HG02885 (cell line): ENCODE measurements at regions not wholly inside any gene's neighbourhood (a gene's known extent, or its start where the extent isn't known, plus 50 kb on each side); places are given as distances from the start of the nearest gene placed in this dataset.
"Not testable (repeated sequence)": the region's sequence is repeated elsewhere in the genome, so short reads cannot be mapped to it uniquely, and the experiment has no call there.

Source experiments
- ATAC-seq: cut with Tn5 transposase; IDR thresholded peaks from one replicate; pipeline ENCODE4 v1.9.1; 2021; ENCODE audit warnings: mild to moderate bottlenecking; ENCODE audit not compliant: unreplicated experiment, poor library complexity

DNA sequence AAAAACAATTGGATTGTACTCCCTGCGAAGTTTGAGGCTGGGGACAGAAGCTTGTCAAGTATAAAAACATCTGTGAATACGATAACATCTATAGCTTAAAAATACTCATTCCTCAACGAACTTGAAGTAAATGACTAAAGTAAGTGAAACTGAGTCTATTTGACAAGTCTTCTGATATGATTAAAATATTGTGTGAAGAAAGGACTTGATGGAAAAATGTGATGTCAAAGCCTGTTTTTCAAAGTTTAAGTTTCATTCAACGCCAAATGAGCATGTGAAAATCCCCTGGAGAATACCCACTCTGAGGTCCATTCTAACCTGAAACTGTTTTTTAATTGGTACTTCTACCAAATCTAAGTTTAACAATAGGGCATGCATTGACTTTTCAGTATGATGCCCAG, 122.3 kb upstream of the MDFIC start:
- no peak for ATAC-seq

DNA sequence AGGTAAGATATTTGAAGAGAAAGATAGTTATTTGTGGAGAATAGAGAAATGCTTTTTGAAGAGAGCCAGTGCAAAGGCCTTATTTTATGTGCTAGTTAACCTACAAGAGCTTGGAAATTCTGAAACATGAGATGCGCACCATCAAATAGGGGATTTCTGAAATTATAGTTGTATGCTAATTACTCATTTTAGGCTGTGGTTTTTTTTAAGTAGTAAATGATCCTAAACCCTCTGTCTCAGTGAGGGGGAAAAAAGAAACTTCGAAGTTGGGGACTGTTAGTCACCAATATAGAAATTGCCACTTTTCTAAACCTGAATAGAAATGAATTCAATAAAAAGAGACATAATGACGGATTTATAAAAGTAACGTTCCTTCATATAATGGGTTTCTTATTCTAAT, 119.3 kb upstream of the MDFIC start:
- ATAC-seq = peak; percentile 48

DNA sequence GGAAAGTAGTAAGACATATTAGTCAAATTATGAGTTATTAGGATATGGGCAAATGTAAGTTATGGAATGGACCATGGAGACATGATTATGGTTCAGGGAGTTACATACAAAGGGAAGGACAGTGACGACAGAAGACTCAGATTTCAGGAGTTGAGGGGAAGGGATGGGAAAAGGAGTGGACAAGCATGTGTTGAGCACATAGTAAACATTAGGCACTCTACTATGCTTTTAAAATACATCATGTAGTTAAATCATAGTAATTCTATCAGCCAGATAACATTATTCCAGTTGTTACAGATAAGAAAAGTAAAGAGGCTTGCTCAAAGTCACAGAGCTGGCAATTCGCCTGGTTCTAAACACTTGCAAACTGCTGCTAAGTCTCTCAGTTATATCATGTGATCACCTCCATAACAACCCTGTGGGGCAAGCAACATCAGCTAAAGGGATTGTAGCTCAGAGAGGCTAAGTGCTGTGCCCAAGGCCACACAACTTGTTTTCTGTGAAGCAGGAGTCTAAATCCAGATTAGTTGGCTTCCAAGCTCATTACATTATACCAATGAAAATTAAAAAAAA, 115.2 kb upstream of the MDFIC start:
- no peak for ATAC-seq

DNA sequence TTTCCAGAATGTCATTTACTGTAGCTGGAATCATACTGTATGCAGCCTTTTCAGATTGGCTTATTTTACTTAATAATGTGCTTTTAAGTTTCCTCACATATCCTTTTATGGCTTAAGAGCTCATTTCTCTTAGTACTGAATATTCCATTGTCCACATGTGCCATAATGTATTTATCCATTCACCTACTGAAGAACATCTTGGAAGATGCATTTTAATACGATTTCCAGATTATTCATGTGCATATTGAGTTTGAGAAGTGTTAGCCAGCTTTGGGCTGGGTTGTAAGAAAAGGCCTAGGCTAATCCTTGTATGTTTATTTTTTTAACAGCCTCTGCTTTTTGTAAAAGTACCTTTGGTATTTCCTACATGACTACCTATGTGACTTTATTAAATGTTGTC, 109.3 kb upstream of the MDFIC start:
- no peak for ATAC-seq

DNA sequence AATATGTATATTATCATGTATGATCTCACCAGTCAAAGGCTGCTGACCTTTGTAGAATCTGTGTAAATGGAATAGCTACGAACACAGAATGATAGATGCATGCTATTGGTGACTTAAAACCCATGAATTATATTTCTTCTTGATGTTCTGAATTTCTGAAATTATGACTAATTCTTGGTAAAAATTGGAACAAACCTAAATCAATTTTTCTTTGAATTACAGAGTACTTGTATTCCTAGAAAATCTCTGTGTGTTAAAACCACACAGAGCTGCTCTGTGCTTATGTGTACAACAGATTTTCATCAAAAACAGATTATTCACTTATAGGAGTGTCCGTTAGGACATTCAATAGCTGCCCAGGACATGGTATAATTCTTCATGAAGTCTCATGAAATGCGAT, 108.3 kb upstream of the MDFIC start:
- ATAC-seq = no peak

DNA sequence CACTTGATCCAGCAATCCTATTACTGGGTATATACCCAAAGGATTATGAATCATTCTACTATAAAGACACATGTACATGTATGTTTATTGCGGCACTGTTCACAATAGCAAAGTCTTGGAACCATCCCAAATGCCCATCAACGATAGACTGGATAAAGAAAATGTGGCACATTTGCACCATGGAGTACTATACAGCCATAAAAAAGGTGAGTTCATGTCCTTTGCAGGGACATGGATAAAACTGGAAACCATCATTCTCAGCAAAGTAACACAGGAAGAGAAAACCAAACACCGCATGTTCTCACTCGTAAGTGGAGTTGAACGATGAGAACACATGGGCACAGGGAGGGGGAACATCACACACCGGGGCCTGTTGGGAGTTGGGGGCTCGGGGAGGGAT, 104.9 kb upstream of the MDFIC start:
- ATAC-seq = not testable (repeated sequence)

DNA sequence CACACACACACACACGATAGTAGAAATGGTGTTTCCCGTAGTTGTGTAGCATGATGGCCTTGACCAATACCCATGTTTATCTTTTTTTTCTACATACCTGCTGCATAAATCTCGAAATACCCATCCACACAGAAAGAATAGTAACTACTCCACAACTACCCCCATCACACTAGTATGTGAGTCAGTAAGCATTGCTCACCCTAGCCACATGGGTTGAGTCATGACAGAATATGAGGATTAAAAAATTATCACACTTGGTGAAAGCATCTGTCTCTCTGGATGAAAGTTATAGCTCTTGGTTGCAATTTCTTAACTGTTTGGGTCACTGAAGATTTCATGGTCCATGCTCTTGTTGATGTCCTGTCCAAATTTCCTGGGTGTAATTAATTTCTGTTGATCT, 103.4 kb upstream of the MDFIC start:
- no peak for ATAC-seq

DNA sequence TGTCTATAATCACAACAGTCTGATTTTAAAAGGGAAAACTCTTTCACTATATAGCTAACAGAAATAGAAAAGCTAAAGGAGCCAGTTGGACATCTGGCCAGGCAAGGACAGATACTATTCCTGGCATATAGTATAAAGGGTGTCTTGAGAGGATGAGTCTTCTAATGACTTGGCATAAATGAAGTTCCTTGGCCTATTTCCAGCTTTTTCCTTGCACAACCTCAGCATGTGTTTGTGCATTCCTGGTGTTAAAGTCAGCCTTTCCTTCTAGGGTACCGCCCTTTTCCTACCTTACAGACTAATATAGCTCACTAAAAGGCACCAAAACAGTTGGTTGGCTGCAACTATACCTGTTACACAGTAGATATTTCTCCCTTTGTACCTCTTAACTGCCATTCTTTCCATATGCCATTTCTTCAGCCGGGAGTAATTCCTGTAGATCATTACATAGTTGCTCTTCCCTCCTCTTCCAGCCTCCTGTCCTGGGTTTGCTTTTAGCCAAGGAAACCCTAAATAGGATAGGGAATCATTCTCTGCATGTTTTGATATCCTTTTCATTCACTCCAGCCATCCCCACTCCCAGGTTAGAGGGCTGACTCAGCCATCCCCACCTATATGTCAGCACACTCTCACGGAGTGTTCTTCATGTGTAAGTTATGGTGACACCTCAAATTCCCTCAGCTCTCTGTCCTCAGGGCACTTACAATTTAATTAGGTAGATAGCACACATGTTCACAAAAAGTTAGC, 102.1 kb upstream of the MDFIC start:
- no peak for ATAC-seq

DNA sequence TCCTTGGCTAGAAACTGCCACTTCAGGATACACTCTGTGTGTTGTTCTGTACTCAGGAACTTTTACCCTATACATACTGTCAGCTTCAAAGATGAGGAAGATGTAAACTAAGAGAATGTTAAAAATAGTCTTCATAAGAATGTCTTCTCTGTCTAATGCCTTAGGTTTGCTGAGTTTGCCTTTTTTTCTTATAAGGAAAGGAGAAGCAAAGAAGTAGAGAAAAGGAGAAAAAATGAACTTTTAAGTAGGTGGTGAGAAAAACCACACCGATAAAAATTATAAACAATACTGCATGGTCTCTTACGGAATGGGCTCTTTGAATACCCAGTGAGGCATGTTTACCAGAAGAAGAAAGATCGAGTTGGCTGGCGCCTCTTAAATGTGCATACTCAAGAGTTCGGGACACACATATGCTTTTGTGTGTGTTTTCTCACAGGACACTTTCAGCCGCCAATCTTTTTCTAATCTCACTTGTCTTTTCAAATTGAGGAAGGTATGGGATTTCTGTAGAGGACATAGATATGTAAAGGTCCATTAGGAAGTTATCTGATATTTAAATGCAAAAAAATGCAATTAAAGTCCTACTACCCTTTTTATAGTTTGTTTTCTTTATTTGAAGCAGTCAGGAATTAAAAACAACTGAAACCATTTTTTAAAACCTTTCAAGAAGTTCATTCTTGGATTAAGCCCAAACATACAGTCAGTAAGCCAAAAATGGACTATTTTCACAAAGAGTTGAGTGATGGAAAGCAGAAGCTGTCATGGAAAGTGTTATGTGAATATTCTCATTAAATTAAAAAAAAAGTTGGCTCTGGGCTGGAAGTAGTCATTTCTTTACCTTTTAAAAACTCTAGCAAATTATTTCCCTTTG, 100.6 kb upstream of the MDFIC start:
- ATAC-seq = no peak

DNA sequence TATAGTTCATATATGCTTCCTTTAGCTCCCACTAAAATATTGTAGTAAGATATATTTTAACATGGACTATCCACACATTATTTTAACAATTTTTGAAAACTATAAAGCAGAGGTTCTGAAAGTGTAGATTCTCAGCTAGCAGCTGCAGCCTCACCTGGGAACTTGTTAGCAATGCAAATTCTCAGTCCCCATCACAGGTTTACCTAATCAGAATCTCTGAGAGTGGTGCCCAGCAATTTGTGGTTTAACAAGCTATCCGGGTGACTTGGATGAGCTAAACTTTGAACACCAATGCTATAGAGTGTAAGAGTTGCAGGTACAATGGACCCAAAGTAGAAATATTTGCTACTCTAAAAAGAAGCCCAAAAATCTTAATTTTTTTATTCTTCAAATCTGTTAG, 99.8 kb upstream of the MDFIC start:
- ATAC-seq = no peak

DNA sequence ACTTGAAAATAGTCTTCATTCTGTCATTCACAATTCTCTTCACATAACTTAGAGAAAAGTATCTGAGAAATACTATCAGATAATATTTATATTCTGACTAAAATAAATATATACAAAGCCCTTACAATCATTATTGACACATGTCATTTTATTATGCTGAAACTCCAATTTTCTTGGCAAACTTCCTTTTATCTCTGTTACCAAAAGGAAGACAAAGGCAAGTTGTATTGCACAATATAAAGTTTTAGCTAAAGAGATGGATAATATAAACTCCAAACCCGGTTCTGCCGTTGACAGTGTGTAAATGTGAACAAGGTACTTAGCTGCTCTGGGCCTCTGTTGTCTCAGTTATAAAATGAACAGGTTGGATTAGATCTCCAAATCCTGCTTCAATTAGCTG, 99.0 kb upstream of the MDFIC start:
- ATAC-seq = no peak

DNA sequence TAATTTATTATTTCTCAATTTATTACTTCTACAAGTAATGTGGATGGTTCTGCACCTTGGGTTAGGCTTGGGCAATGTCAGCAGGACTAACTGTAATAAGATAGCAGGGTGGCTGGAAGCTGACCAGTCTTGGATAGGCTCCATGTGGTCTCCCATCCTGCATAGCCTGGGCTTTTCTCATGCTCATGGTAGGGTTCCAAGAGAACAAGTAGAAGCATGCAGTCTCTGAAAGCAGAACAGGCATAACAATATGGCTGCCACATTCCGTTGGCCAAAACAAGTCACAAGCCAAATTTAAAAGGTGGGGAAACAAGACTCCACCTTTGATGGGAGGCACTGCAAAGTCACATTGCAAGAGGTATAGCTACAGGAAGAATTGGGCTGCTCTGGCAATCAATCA, 98.6 kb upstream of the MDFIC start:
- no peak for ATAC-seq

DNA sequence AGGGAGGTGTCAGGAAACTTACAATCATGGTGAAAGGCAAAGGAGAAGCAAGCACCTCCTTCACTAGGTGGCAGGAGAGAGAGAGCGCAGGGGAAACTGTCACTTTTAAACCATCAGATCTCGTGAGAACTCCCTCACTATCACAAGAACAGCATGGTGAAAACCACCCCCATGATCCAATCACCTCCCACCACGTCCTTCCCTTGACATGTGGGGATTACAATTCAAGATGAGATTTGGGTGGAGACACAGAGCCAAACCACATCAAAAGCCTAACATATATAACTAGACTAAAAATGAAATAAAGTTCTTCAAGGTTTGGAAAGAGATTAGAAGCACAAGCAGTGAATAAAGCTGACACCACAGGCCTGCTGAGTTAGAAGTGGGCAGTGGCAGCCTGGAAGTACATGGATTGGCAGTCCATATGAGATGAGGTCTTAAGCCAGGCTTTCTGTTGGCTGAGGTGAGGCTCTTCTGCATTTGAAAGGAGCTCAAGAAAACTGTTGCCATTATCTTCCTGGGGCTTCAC, 96.4 kb upstream of the MDFIC start:
- no peak for ATAC-seq

DNA sequence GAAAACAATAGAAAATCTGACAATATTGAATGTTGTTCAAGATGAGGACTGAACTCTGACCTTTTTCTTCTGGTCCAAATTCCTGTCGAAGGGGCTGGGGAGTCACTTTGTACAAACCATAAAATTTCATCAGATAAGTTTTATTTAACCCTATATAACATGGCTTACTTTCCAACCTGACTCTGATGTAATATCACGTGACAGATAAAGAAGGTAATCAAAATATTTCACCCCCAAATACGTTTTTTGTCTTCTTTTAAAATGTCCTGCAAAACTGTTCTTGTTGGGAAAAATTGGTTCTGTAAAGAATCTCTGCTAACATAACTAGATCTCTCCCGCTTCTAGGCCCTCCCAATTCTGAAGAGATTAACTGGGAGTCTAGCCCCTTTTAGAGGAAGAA, 90.9 kb upstream of the MDFIC start:
- ATAC-seq = no peak

DNA sequence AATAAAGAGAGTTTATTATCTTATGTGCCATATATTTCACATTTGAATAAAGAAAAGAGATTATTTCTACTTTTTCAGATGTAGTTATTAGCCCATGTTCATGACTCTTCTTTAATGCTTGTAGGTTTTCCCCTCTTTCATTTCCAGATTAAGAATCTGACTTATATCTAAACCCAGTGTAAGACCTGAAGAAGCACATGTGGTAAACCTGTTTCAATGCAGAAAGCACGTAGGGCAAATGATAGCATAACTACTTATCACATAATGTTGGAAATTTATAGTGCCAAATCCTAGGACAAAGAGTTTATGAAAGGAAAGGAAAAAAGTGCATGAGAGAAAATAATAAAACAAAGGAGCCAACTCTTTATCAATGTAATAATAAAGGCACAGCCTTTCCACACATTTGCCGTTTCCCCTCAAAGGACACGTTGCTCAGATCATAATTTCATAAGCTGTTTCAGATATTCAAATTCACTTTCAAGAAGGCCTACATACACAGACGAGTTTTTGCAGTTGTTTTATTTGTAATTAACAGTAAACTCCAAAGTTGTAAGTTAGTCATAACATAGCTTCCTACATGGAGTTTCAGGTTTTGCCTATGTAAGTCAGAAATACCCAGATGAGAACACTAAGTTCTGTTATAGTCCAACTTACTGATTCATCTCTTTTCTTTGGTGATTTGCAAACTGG, 88.8 kb upstream of the MDFIC start:
- ATAC-seq = peak; percentile 93

DNA sequence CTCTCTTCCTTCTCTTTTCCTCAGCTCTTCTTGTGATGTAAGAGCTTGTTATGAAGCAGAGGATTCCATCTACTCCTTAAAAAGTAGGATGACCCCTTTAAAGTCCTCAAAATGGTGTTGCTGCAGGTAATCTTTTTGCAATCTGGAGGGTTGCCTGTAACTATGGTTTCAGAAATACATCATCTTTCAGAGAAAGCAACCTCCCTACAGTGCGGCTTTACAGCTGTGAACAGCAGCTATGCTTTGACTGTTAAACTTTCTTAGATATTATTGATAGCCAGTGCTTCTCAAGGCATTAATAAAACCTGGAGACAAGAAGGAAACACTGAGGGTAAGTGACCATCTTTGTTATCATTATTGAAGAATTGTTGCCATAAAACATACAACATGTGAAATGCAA, 86.6 kb upstream of the MDFIC start:
- ATAC-seq = no peak

DNA sequence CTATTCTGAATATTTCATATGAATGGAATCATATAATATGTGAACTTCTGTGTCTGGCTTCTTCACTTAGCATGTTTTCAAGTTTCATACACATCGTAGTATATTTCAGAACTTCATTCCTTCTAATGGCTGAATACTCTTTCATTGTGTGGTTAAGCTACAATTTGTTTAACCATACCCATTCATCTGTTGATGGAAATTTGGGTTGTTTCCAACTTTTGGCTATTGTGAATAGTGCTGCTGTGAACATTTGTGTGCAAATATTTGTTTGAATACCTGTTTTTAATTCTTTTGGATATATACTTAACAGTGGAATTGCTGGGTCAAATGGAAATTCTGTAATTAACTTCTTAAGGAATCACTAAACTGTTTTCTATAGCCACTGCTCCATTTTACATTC, 86.0 kb upstream of the MDFIC start:
- no peak for ATAC-seq

DNA sequence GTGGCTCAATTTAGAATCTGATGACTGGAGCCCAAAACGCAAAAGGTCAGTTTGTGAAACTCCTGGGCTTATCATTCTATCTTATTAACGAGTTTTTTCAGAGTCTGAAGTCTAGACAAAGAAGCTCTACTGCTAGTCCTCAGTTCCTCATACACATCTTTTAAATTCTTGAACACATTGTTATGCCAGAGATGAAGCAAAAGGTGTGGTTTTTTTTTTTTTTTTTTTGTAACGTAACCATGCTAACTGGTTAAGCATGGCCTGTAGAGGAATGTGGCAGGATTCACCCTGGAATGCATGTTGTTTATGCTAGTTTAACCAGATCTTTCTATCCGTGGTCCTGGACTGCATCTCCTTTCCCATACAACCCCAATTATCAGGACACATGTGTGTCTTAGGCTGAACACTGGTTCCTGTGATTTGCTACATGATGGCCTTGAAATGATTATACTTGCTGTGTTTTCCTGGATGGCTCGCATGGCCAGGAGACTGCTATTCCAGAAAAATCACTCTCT, 79.3 kb upstream of the MDFIC start:
- no peak for ATAC-seq

DNA sequence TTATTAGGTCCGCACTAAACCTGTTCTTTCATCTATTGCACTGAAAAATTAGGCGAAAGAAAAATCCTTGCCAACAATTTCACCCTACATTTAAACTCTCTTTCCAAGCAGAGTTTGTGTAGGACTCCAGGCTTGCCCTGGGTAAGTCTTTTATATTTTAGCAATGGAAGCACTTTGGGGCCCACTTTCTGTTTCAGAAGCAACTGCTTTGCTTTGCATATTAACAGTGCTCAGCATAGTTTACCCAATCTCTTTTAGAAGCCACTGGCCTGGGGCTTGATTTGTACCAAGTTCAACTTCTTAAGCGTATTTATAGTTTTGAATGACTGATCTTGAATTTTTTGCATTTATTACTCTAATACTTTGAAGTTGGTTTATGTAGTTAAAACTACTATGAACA, 78.8 kb upstream of the MDFIC start:
- peak; percentile 50 for ATAC-seq

DNA sequence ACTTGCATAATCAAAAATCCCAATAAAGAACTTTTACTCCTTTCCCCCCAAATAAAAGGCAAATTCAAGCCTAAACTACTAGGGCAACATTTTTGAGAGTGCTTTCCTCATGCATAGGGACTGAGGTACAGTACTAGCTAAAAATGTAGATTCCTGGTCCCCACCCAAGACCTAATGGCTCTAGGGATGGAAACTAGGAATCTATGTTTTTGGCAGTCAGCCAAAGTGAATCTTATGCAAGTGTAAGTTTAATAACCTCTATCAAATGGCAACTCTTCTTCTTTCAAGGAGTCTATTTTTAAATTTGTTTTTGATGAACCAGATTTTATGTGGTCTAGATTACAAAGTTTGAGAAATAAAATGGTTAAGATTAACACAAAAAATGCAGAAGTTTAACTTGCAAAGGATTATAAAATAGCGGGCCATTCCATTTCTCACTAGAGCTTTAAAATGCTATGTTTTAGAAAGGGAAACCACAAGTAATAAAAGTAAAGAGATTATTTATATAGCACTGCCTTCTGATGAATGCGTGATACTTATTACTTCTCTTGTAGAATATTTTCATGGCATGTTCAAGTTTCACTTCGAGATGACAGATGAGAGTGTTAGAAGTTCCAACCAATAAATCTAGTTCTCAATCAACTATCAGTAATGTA, 70.4 kb upstream of the MDFIC start:
- ATAC-seq = no peak
